HEK293 (cell line): ENCODE measurements at regions not wholly inside any gene's neighbourhood (a gene's known extent, or its start where the extent isn't known, plus 50 kb on each side); places are given as distances from the start of the nearest gene placed in this dataset.

ENCODE experiments used
- CTCF ChIP-seq: fragments of 450-650 bp; formaldehyde crosslinking; IDR thresholded peaks from 2 replicates; pipeline ENCODE4 v1.5.1; 2016; ENCODE audit warnings: missing biosample characterization, missing genetic modification characterization
- KLF16 ChIP-seq: fragments of 450-650 bp; formaldehyde crosslinking; IDR thresholded peaks from 2 replicates; pipeline ENCODE4 v1.5.1; 2017; ENCODE audit warnings: missing biosample characterization, missing genetic modification characterization
- MEIS1 ChIP-seq: sonication (generic); formaldehyde crosslinking; IDR thresholded peaks from 2 replicates; pipeline ENCODE4 v1.8.1; 2022; ENCODE audit warnings: missing genetic modification reagents, mild to moderate bottlenecking, borderline replicate concordance
- OVOL3 ChIP-seq: fragments of 450-650 bp; formaldehyde crosslinking; IDR thresholded peaks from 2 replicates; pipeline ENCODE4 v1.5.1; 2016; ENCODE audit warnings: missing biosample characterization, missing genetic modification characterization
- REST ChIP-seq: fragments of 450-650 bp; formaldehyde crosslinking; IDR thresholded peaks from 2 replicates; pipeline ENCODE4 v1.5.1; 2016; ENCODE audit warnings: missing biosample characterization, missing genetic modification characterization
- SALL2 ChIP-seq: fragments of 450-650 bp; formaldehyde crosslinking; IDR thresholded peaks from 2 replicates; pipeline ENCODE4 v1.5.0; 2017; ENCODE audit warnings: missing biosample characterization, mild to moderate bottlenecking, missing genetic modification characterization, borderline replicate concordance
- SP2 ChIP-seq: fragments of 450-650 bp; formaldehyde crosslinking; IDR thresholded peaks from 2 replicates; pipeline ENCODE4 v1.5.1; 2016; ENCODE audit warnings: missing biosample characterization, missing genetic modification characterization
- ZBTB20 ChIP-seq: fragments of 450-650 bp; formaldehyde crosslinking; IDR thresholded peaks from 2 replicates; pipeline ENCODE4 v1.5.1; 2016; ENCODE audit warnings: missing biosample characterization, missing genetic modification characterization
- ZBTB7A ChIP-seq: fragments of 450-650 bp; formaldehyde crosslinking; IDR thresholded peaks from 2 replicates; pipeline ENCODE4 v1.5.1; 2016; ENCODE audit warnings: low read depth, missing biosample characterization, missing genetic modification characterization
- ZNF16 ChIP-seq: fragments of 450-650 bp; formaldehyde crosslinking; IDR thresholded peaks from 2 replicates; pipeline ENCODE4 v1.5.1; 2016; ENCODE audit warnings: low read depth, missing biosample characterization, missing genetic modification characterization
- ZNF449 ChIP-seq: fragments of 450-650 bp; formaldehyde crosslinking; IDR thresholded peaks from 2 replicates; pipeline ENCODE4 v1.5.1; 2017; ENCODE audit warnings: missing biosample characterization, mild to moderate bottlenecking, missing genetic modification characterization, moderate library complexity
- ZNF558 ChIP-seq: fragments of 450-650 bp; formaldehyde crosslinking; IDR thresholded peaks from 2 replicates; pipeline ENCODE4 v1.5.1; 2016; ENCODE audit warnings: missing biosample characterization, missing genetic modification characterization
- ZNF747 ChIP-seq: fragments of 450-650 bp; formaldehyde crosslinking; IDR thresholded peaks from 2 replicates; pipeline ENCODE4 v1.5.1; 2016; ENCODE audit warnings: missing biosample characterization, missing genetic modification characterization
- ZXDB ChIP-seq: fragments of 450-650 bp; formaldehyde crosslinking; IDR thresholded peaks from 2 replicates; pipeline ENCODE4 v1.5.1; 2016; ENCODE audit warnings: missing biosample characterization, missing genetic modification characterization

DNA sequence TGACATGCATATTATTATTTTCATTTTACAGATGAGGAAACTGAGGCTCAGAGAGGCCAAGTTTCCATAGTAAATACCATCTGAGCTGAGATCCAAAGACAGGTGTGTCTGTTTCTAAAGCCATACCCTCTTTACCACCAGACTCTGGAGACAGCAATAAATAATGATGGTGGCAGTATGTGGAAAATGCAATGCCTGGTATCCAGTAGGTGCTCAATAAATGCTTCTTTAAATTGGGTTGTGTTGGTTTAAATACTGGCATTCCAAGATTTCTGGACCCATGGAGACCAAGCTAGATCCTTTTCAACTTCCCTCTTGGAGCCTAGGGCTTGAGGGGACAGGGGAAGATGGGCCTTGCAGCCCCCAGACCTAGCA, 221.3 kb upstream of the MSX2 start:
- TF ChIP-seq CTCF (tag by site-specific recombination): no peak
- no peak for TF ChIP-seq MEIS1
- no peak for TF ChIP-seq OVOL3 (tag by site-specific recombination)
- no peak for TF ChIP-seq REST (tag by site-specific recombination)
- TF ChIP-seq ZBTB20 (tag by site-specific recombination): no peak
- TF ChIP-seq ZNF449: no peak
- no peak for TF ChIP-seq ZNF747
- TF ChIP-seq SALL2 (tag by site-specific recombination): no peak
- no peak for TF ChIP-seq ZNF558
- TF ChIP-seq SP2 (tag by site-specific recombination): no peak
- no peak for TF ChIP-seq KLF16 (tag by site-specific recombination)
- TF ChIP-seq ZNF16 (tag by site-specific recombination): no peak
- no peak for TF ChIP-seq ZXDB (tag by site-specific recombination)
- TF ChIP-seq ZBTB7A (tag by site-specific recombination): no peak
